OCI-LY3 (cell line): ENCODE measurements at regions not wholly inside any gene's neighbourhood (a gene's known extent, or its start where the extent isn't known, plus 50 kb on each side); places are given as distances from the start of the nearest gene placed in this dataset.

Source experiments
- EZH2phosphoT487 ChIP-seq: fragments of 200-600 bp; shearing (Covaris generic); IDR thresholded peaks from 2 replicates; pipeline ENCODE4 v1.6.1; 2018; ENCODE audit warnings: antibody characterized with exemption, mixed run types, low read depth
- TF ChIP-seq, protein P1 (sequence below): fragments of 200-600, 300-600 bp; sonication (generic); IDR thresholded peaks from 2 replicates; pipeline ENCODE4 v1.5.1; 2014; ENCODE audit warnings: antibody characterized with exemption, low read length, low read depth

DNA sequence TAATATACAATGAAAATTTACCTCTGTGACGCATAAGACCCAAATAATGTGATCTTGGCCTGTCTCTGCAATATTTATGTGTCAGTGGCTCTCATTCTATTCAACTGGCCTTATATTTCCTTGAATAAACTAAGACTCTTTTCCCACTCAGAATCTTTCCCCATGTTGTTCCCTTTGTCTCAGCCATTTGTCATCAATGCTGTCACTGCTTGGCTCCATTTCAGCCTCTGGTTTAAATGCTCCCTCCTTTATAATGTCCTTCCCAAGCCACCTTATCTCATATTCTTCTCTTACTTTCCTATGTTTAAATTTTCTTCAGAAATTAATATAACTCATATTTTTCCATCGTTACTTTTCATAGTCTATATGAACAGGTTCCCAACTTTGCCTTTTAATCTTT is 158.3 kb upstream of the DTNA start:
- TF ChIP-seq, protein P1, sequence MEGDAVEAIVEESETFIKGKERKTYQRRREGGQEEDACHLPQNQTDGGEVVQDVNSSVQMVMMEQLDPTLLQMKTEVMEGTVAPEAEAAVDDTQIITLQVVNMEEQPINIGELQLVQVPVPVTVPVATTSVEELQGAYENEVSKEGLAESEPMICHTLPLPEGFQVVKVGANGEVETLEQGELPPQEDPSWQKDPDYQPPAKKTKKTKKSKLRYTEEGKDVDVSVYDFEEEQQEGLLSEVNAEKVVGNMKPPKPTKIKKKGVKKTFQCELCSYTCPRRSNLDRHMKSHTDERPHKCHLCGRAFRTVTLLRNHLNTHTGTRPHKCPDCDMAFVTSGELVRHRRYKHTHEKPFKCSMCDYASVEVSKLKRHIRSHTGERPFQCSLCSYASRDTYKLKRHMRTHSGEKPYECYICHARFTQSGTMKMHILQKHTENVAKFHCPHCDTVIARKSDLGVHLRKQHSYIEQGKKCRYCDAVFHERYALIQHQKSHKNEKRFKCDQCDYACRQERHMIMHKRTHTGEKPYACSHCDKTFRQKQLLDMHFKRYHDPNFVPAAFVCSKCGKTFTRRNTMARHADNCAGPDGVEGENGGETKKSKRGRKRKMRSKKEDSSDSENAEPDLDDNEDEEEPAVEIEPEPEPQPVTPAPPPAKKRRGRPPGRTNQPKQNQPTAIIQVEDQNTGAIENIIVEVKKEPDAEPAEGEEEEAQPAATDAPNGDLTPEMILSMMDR: no peak
- no peak for TF ChIP-seq EZH2phosphoT487
